ENCODE measurements at regions not wholly inside any gene's neighbourhood (a gene's known extent, or its start where the extent isn't known, plus 50 kb on each side); places are given as distances from the start of the nearest gene placed in this dataset.

- no peak for DNase-seq (ENCODE audit: low spot score)
These were observed 115.0 kb upstream of the ZNF438 start for GRCh38 chr10:31146491-31147209.

DNA sequence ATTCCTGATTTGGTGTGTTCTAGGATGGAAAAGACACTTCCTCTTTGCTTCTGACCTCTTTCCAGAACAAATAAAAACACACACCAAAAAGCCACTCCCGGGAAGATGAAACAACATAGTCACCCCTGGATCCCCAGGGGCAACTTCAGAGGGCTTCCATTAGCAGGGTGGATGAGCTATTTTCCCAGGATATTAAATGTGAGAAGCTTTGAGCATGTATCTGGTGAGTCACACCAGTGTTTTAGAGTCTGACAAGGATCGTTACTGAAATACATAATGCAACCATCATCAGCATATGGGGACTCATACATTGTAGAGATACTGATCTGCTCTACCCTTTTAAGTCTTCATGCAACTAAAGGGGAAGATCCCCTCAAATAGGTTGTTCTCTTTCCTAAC, 115.5 kb upstream of the ZNF438 start:
- no peak for DNase-seq (ENCODE audit: low spot score)

GRCh38 chr10:31148951-31149350, 117.3 kb upstream of the ZNF438 start:
- DNase-seq (ENCODE audit: low spot score) = no peak

- no peak for DNase-seq (ENCODE audit: low spot score)
These were observed 118.3 kb upstream of the ZNF438 start for GRCh38 chr10:31149835-31150512.

DNA sequence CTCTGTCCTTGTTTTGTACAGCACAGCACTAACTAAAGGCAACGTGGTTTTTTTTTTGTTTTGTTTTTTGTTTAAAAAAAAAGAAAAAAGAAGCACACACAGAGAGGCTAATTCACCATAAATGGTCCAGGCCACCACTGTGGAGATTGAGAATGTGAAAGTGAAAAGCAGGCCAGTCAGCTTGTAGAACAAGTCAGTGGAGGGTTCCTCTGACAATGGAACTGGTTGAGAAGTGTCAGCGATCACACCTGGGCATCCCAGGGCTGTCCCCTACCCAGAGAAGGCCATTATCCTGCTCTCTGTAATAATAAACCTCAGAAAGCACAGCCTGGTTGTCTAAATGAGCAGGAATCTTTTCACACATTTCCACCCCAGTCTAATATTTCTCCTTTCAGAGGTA, 119.6 kb upstream of the ZNF438 start:
- no peak for DNase-seq (ENCODE audit: low spot score)

- DNase-seq (ENCODE audit: low spot score) = no peak
These were observed 120.9 kb upstream of the ZNF438 start for GRCh38 chr10:31152421-31153135.

DNA sequence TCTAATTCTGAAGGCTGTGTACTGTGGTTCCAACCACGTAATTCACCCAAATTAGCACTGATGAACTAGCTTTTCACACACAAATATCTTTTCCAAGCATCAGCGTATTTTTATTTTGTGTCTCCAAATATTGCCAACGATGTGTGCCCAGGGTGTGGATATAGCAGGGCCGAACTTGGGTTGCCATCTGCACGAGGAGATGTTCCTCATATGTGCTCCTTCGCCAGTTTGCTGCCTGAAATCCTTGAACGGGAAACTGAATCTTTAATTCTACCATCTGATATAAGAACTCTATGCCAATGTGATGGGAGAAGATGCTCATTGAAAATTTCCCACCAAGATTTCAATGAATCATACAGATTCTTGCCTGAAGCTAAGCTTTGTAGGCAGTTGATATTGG, 121.5 kb upstream of the ZNF438 start:
- DNase-seq (ENCODE audit: low spot score) = no peak

DNA sequence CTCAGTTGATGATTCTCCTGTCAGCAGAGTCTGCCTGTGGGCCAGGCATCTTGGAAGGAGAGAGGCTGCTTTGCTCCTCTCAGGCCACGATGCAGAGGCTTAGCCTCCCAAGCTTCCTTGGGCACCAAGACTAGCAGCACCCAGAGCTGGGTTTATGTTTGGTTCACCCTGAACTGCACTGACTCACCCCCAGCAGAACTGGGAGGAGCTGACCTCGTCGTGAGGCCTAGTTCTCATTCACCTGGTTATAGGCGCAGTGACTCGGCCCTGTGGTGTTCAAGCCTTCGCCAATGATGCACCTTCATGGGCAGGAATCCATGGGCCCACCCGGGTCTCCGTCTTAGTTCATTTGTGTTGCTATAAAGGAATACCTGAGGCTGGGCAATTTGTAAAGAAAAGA, 122.0 kb upstream of the ZNF438 start:
- no peak for DNase-seq (ENCODE audit: low spot score)

GRCh38 chr10:31154996-31155395, 123.3 kb upstream of the ZNF438 start:
- no peak for DNase-seq (ENCODE audit: low spot score)

GRCh38 chr10:31157123-31158010, 125.7 kb upstream of the ZNF438 start:
- no peak for DNase-seq (ENCODE audit: low spot score)

DNA sequence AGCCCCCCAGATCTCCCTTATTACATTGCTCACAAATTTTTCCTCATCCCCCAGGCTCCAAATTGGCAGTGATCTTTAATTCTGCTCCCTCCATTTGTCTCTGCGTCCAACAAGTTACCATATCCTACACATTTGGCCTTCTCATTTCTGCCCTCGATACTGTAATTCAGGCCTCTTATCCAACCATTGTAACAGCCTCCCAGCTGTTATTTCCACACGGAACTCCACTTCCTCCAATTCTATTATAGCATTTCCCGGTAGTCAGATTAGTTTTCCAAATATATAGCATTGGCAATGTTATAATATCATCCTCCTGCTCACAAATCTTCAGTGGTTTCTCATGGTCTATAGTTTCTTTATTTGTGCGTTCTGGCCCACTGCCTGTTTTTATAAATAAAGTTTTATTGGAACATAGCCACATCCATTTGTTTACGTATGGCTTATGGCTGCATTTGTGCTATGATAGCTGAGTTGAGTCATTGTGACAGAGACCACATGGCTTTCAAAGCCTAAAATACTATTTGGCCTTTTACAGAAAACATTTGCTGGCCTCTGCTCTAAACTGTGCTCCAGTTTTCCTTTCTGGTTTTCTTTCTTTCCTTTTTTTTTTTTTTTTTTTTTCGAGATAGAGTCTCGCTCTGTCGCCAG, 126.5 kb upstream of the ZNF438 start:
- DNase-seq (ENCODE audit: low spot score) = no peak

GRCh38 chr10:31166606-31167005, 134.9 kb upstream of the ZNF438 start:
- no peak for DNase-seq (ENCODE audit: low spot score)

GRCh38 chr10:31170636-31171035, 139.0 kb upstream of the ZNF438 start:
- no peak for DNase-seq (ENCODE audit: low spot score)

- DNase-seq (ENCODE audit: low spot score) = no peak
These were observed 139.9 kb upstream of the ZNF438 start for GRCh38 chr10:31171402-31172083.

- no peak for DNase-seq (ENCODE audit: low spot score)
These were observed 141.3 kb upstream of the ZNF438 start for GRCh38 chr10:31172925-31173324.

- no peak for DNase-seq (ENCODE audit: low spot score)
These were observed 142.1 kb upstream of the ZNF438 start for GRCh38 chr10:31173752-31174151.

DNA sequence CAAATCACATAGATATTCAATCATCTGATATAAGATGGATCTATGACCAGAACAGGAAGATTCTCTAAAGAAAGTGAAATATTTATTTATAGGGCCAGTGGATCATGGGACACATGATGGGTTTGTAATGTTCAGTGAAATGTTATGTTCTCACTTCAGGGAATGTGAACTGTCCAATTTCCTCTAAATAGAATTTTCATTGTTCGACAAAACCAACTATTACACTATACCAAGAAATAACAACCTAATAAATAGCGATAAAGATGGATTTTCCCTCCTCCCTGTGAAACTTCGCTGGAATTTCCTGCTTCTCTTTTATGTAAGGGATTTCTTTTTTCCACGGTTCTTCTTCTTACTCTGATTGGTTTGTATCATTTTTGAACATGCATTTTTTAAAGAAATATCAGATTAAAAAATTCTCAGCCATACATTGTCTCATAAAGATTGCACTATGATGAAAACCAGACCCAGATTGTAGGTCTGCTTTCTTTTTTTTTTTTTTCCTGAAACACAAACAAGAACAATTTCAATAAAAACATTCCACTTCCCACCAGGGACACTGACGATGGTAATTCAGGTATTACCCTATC, 139.8 kb upstream of the ZEB1 start:
- DNase-seq (ENCODE audit: low spot score) = no peak

DNA sequence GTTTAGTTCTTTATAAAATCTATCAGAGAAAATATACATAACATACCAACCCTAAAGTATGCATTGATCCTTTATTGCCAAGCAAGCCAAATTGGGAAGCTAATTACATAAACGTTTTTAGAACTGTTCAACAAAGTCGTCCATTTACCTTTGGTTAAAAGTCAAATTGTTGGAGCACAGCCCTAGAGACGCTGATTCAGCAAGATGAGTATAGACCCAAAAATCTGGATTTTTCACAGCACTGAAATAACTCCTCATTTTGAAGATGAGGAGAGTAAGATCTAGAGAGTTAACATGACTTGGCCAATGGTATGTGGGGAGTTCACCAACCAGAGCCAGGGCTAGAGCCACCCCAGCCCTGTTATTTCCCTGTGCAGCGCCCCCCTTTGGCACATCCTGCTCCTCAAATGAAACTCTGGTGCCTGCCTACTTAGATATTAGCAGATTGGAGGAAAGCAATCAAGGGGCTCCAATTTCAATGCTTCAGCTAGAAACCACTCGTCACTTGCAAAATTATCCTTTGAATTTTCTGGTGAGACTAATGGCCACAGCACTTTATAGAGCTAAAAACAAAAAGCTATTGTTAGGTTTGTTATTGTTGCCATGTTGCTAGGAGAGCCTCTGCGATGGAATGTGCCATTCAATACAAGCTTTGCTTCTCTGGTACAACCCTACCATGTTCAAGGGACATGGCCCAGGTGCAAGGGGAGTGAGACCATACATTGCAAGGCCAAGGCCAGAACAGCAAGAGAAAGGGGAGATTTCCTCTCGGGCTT, 132.6 kb upstream of the ZEB1 start:
- no peak for DNase-seq (ENCODE audit: low spot score)

DNA sequence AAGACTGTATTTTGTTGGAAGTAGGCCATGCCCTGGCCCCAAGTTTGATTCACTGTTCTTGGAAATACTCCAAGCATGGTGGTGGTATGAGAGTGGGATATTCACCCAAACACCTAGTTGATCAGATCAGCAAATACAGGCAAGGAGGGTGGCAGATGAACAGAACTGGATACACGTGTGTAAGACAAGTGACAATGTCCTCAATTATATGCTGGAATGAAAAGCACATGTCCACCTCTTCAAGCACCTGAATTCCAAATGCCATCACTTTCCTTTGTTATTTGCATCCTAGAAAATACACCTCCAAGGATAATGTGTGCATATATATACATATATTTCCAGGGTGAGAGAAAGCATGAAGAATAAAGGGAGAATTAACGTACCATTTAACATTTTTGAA, 131.8 kb upstream of the ZEB1 start:
- DNase-seq (ENCODE audit: low spot score) = no peak

All from NAMALWA (cell line).